HG03135 (cell line): ENCODE measurements at regions not wholly inside any gene's neighbourhood (a gene's known extent, or its start where the extent isn't known, plus 50 kb on each side); places are given as distances from the start of the nearest gene placed in this dataset.

Experiments used
- ATAC-seq: cut with Tn5 transposase; IDR thresholded peaks from one replicate; pipeline ENCODE4 v1.9.1; 2021; ENCODE audit warnings: mild to moderate bottlenecking, moderate library complexity; ENCODE audit not compliant: unreplicated experiment

GRCh38 chr15:97446138-97446537 lies 514.4 kb upstream of the ARRDC4 start:
- no peak for ATAC-seq

GRCh38 chr15:97456521-97457202 lies 503.8 kb upstream of the ARRDC4 start:
- no peak for ATAC-seq

- ATAC-seq = no peak
Measured at GRCh38 chr15:97457203-97457847, 503.2 kb upstream of the ARRDC4 start.

GRCh38 chr15:97459771-97460170 lies 500.7 kb upstream of the ARRDC4 start:
- no peak for ATAC-seq

GRCh38 chr15:97461226-97461625 lies 499.3 kb upstream of the ARRDC4 start:
- ATAC-seq = no peak

- no peak for ATAC-seq
Measured at GRCh38 chr15:97463696-97464095, 496.8 kb upstream of the ARRDC4 start.

GRCh38 chr15:97470417-97470816 lies 490.1 kb upstream of the ARRDC4 start:
- ATAC-seq = no peak

GRCh38 chr15:97473627-97474026 lies 486.9 kb upstream of the ARRDC4 start:
- ATAC-seq = no peak

GRCh38 chr15:97479957-97480356 lies 480.5 kb upstream of the ARRDC4 start:
- no peak for ATAC-seq

GRCh38 chr15:97482521-97482920 lies 478.0 kb upstream of the ARRDC4 start:
- ATAC-seq = no peak

GRCh38 chr15:97483232-97483631 lies 477.3 kb upstream of the ARRDC4 start:
- no peak for ATAC-seq

GRCh38 chr15:97490429-97490828 lies 470.1 kb upstream of the ARRDC4 start:
- no peak for ATAC-seq

- ATAC-seq = no peak
Measured at GRCh38 chr15:97501291-97501690, 459.2 kb upstream of the ARRDC4 start.

GRCh38 chr15:97502038-97502437 lies 458.5 kb upstream of the ARRDC4 start:
- no peak for ATAC-seq

- ATAC-seq = no peak
Measured at GRCh38 chr15:97504031-97504792, 456.3 kb upstream of the ARRDC4 start.

- ATAC-seq = no peak
Measured at GRCh38 chr15:97517737-97518136, 442.8 kb upstream of the ARRDC4 start.

- ATAC-seq = no peak
Measured at GRCh38 chr15:97520689-97521088, 439.8 kb upstream of the ARRDC4 start.

- no peak for ATAC-seq
Measured at GRCh38 chr15:97521381-97522285, 438.9 kb upstream of the ARRDC4 start.

- no peak for ATAC-seq
Measured at GRCh38 chr15:97522347-97522746, 438.2 kb upstream of the ARRDC4 start.

GRCh38 chr15:97525809-97526208 lies 434.7 kb upstream of the ARRDC4 start:
- ATAC-seq = no peak

GRCh38 chr15:97528238-97528637 lies 432.3 kb upstream of the ARRDC4 start:
- ATAC-seq = no peak
